ENCODE measurements at regions not wholly inside any gene's neighbourhood (a gene's known extent, or its start where the extent isn't known, plus 50 kb on each side); places are given as distances from the start of the nearest gene placed in this dataset.

DNA sequence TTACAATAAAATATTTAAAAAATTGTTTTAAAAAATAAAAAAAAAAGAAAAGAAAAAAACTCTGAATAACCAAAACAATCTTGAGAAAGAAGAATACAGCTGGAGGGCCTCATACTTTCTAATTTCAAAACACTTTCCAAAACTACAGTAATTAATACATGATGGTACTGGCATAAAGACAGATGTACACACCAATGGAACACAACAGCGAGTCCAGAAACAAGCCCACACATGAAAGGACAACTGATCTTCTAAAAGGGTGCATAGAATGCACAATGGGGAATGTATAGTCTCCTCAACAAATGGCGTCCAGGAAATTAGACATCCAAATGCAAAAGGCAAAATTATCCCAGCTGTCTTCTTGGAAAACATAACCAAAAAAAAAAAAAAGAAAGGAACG lies 99.6 kb downstream of the LURAP1L start:
- H3K4me3 ChIP-seq = no peak overlapping the region
- no peak overlapping the region for H3K27ac ChIP-seq
- no peaks in the 10 kb centered on the region for H3K27me3 ChIP-seq
- no peaks in the 10 kb centered on the region for H3K9me3 ChIP-seq (replicated peaks)
- no peak for DNase-seq
- H3K4me1 ChIP-seq = peaks cover 15% of the 10 kb centered on the region
- H3K36me3 ChIP-seq = no peaks in the 10 kb centered on the region

DNA sequence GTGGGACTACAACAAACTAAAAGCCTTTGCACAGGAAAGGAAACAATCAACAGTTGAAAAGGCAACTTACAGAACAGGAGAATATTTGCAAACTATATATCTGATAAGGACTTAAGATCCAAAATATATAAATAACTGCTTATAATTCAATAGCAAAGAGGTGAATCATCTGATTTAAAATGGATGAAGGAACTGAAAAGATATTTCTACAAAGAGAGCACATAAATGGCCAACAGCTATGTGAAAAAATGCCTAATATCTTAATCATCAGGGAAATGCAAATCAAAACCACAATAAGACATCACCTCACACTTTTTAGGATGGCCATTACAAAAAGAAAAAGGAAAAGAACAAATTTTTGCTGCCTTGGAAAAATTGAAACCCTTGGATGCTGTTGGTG lies 100.4 kb downstream of the LURAP1L start:
- H3K36me3 ChIP-seq = no peaks in the 10 kb centered on the region

DNA sequence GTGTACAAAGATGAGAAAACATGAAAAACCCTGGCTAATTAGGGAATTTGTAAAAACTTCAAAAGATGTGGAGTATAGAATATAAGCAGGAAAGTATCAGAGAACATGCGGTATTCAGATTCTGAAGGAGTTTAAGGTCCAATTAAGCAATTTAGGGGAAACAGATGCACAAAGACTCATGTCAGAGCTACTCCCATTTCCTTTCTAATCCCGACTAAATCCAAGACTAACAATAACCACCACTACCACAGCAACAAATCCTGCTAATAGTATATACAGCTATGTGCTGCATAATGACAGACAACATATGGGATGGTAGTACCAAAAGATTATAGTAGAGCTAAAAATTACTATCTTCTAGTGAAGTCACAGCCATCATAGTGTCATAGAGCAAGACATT lies 102.1 kb downstream of the LURAP1L start:
- H3K27me3 ChIP-seq = no peaks in the 10 kb centered on the region
- H3K36me3 ChIP-seq = no peaks in the 10 kb centered on the region
- no peak for DNase-seq
- H3K27ac ChIP-seq = no peak overlapping the region
- H3K4me1 ChIP-seq = peaks cover 15% of the 10 kb centered on the region
- H3K4me3 ChIP-seq = no peak overlapping the region
- H3K9me3 ChIP-seq (replicated peaks) = no peaks in the 10 kb centered on the region

More for the DNA sequence above, 100.4 kb downstream of the LURAP1L start:
- Histone ChIP-seq H3K27me3 (no peaks in the 10 kb centered on the region), H3K9me3 (replicated peaks) (no peaks in the 10 kb centered on the region), H3K4me3 (no peak overlapping the region), H3K4me1 (peaks cover 15% of the 10 kb centered on the region), H3K27ac (no peak overlapping the region)
- DNase-seq = no peak

DNA sequence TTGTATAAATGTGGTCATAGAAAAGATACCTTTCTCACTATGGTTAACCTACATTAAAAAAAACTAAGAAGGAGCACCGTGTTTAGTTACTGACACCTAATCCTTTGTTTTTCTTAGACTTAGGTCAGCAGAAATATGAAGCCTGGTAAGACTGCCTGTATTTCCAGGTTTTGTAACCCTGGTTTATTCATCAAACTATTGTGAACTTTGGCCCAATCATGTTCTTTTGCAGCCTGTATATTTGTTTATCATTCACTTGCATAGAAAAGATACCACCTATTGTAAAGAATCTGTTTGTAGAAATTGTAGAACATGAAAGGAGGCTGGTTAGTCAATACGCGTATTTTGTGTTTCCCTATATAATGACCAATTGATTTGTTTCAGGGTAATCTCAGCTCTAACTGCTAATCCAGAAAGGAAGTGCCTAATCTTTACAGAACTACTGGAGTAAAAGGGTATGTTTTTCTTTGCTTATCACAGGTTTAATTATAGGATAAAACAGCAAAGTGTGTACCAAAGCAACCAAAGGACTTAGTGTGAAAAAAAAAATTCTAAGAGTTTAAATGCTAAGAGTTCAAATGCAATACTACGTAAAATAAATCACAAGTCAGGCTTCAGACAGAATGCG lies 103.6 kb downstream of the LURAP1L start:
- Histone ChIP-seq H3K36me3 (no peaks in the 10 kb centered on the region), H3K4me3 (no peak overlapping the region), H3K4me1 (peaks cover 18% of the 10 kb centered on the region), H3K27ac (no peak overlapping the region), H3K9me3 (replicated peaks) (no peaks in the 10 kb centered on the region), H3K27me3 (no peaks in the 10 kb centered on the region)
- DNase-seq = peak in 1 of 2 experiments; percentile 54

DNA sequence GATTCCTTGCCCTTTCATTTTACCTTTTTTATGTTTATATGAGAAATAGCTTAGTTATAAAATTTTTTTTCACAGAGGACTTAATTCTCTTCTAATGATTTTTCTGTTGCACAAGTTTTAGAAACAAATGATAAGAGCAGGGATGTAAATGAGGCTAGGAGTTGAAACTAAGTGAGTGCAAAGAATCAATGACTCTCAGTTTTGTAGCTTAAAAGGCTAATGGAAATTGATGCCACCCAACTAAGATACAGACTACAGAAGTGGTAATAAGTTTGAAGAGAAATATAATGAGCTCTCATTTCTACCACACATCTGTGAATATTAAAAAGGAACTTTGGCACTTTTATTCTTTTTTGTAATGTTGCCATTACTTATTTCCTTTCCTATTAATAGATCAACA lies 105.1 kb downstream of the LURAP1L start:
- Histone ChIP-seq H3K27me3 (no peaks in the 10 kb centered on the region), H3K9me3 (replicated peaks) (no peaks in the 10 kb centered on the region), H3K4me3 (no peak overlapping the region), H3K27ac (no peak overlapping the region), H3K4me1 (peaks cover 18% of the 10 kb centered on the region), H3K36me3 (no peaks in the 10 kb centered on the region)
- no peak for DNase-seq

DNA sequence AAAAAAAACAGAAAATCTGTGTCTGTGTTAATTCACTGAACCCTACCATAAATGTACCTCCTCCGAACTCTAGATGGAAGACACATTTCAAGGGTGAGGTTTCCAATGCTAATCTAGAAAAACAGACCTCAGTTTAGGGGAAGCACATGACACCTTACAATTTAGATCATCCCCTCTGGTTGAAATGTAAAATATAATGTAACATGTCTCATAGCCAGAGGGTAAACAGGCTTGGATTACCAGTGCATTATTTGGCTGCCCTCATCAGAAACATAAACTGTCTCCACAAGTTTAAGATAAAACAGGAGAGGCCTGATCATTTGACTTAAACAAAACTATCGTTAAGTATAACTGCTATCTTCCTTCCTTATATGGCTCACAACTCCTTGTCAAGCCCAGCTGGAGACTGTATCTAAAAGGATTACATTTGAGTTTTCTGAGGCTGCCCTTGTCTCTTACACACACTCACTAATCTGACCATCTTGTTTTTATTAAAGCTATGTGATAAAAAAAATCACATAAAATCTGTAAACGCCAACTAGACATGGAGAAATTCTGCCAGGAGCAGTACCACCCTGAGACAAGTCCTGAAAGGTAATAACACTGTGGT lies 105.7 kb downstream of the LURAP1L start:
- H3K4me1 ChIP-seq = peaks cover 18% of the 10 kb centered on the region
- H3K27ac ChIP-seq = no peak overlapping the region
- DNase-seq = no peak

DNA sequence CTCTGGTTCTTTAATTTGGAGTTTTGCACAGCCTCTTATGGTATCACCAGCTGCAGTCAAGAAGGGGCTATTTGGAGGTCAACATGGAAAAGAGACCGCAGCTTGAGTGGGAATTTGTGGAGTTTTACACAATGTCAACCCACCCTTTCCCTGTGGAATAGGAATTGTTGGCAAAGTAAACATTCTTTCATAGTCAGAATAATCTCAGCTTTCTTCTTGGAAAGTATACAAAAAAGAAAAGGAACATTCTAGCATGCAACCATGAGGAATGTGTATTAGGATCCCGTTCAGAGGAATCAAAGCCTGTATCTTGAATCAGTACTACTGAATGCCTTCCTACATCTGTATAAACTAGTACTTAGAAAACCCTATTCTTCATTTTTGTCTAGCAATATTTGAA lies 107.6 kb downstream of the LURAP1L start:
- peak in 1 of 2 experiments; percentile 1 for DNase-seq
- H3K27me3 ChIP-seq = no peaks in the 10 kb centered on the region
- no peaks in the 10 kb centered on the region for H3K36me3 ChIP-seq
- H3K4me1 ChIP-seq = peaks cover 18% of the 10 kb centered on the region
- H3K4me3 ChIP-seq = no peak overlapping the region
- H3K9me3 ChIP-seq (replicated peaks) = no peaks in the 10 kb centered on the region
- H3K27ac ChIP-seq = no peak overlapping the region

More for the DNA sequence above, 105.7 kb downstream of the LURAP1L start:
- Histone ChIP-seq H3K4me3 (no peak overlapping the region), H3K36me3 (no peaks in the 10 kb centered on the region), H3K27me3 (no peaks in the 10 kb centered on the region), H3K9me3 (replicated peaks) (no peaks in the 10 kb centered on the region)

DNA sequence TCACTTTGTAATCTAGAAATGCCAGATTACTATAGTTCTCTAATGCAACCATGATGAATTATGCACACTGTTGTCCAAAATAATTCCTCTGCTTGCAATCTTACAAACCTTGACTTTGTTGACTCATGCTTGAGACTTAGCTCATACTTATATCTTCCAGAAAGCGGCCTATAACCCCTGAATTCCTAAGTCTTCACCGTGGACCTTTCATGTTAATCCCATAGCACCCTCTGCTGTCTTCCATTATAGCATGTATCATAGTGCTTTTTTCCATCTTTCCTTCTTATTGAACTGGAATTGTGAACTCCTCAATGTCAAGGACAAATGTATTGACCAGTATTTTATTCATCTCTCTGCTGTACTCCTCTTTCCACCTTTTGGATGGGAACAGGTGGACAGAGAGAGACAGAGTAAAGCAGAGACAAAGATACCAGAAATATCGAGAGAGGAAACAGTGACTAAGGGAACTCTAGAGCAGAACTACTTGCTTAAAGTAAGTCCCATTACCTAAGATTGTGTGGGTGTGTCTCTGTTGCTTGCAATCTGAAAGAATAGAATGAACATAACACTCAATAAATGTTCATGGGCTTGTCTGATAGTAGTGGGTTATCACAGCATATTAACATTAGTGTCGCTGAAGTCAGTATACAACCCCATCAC lies 110.0 kb downstream of the LURAP1L start:
- no peaks in the 10 kb centered on the region for H3K27me3 ChIP-seq
- H3K27ac ChIP-seq = no peak overlapping the region
- no peaks in the 10 kb centered on the region for H3K9me3 ChIP-seq (replicated peaks)
- no peak overlapping the region for H3K4me3 ChIP-seq
- DNase-seq = peak; percentile 3 to 51
- H3K36me3 ChIP-seq = no peaks in the 10 kb centered on the region
- peaks cover 3% of the 10 kb centered on the region for H3K4me1 ChIP-seq

DNA sequence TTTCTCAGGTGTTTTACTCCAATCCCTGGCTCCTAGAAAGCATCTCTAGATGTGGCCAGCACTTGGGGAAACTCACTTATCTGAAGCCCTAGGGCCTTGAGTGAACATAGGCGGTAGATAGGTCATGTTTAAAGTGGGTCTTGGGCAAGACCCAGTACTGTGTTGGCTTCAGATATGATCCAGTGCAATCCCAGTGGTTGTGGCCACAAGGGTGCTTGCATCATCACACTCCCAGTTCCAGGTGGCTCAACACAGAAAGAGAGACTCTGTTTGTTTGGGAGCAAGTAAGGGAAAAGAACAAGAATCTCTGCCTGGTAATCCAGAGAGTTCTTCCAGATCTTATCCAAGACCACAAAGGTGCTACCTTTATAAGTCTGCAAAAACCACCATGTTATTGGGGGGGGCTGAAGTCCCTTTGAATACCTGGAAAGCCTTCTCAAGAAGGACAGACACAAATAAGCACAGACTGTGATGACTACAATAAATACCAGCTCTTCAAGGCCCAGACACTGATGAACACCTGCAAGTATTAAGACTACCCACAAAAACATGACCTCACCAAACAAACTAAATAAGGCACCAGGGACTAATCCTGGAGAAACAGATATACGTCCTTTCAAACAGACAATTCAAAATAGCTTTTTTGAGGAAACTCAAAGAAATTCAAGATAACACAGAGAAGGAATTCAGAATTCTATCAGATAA lies 114.7 kb downstream of the LURAP1L start:
- H3K27ac ChIP-seq = no peak overlapping the region
- no peak overlapping the region for H3K4me3 ChIP-seq
- H3K9me3 ChIP-seq (replicated peaks) = peaks cover 5% of the 10 kb centered on the region; the same call in 1 of the 2 replicates
- no peaks in the 10 kb centered on the region for H3K4me1 ChIP-seq
- no peak for DNase-seq
- no peaks in the 10 kb centered on the region for H3K36me3 ChIP-seq
- no peaks in the 10 kb centered on the region for H3K27me3 ChIP-seq

DNA sequence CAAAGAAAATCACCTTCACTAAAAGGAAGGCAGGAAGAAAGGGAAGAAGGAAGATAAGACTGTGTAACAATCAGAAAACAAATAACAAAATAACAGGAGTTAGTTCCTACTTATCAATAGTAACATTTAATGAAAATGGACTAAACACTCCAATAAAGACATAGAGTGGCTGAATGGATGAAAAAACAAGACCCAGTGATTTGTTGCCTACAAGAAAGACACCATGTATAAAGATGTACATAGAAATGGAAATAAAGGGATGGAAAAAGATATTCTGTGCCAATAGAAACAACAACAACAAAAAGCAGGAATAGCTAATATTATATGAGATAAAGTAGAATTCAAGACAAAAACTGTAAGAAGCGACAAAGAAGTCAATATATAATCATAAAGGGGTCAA lies 116.8 kb downstream of the LURAP1L start:
- Histone ChIP-seq H3K27ac (no peak overlapping the region), H3K36me3 (no peaks in the 10 kb centered on the region), H3K27me3 (no peaks in the 10 kb centered on the region), H3K9me3 (replicated peaks) (peaks cover 5% of the 10 kb centered on the region; the same call in 1 of the 2 replicates), H3K4me3 (no peak overlapping the region), H3K4me1 (no peaks in the 10 kb centered on the region)
- DNase-seq = no peak

DNA sequence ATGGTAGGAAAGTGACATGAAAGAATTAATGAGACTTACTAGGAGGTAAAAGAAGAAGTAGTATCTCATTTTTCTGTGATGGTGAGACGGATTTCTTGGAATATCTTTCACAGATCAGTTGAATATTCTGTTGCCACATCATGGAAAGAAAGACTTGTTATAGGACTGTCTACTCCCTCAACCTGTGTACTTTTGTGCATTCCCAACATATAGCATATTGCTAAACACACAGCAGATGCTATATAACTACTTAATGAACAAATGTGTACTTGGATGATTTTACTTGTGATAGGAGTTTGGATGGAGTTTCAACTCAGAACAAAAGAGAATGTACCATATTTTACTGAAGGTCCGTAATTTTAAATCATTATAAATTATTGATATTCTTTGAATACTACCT lies 128.5 kb downstream of the LURAP1L start:
- Histone ChIP-seq H3K9me3 (replicated peaks) (no peaks in the 10 kb centered on the region; the same call in 1 of the 2 replicates), H3K27ac (no peak overlapping the region), H3K36me3 (no peaks in the 10 kb centered on the region), H3K27me3 (no peaks in the 10 kb centered on the region), H3K4me1 (no peaks in the 10 kb centered on the region), H3K4me3 (no peak overlapping the region)
- no peak for DNase-seq

DNA sequence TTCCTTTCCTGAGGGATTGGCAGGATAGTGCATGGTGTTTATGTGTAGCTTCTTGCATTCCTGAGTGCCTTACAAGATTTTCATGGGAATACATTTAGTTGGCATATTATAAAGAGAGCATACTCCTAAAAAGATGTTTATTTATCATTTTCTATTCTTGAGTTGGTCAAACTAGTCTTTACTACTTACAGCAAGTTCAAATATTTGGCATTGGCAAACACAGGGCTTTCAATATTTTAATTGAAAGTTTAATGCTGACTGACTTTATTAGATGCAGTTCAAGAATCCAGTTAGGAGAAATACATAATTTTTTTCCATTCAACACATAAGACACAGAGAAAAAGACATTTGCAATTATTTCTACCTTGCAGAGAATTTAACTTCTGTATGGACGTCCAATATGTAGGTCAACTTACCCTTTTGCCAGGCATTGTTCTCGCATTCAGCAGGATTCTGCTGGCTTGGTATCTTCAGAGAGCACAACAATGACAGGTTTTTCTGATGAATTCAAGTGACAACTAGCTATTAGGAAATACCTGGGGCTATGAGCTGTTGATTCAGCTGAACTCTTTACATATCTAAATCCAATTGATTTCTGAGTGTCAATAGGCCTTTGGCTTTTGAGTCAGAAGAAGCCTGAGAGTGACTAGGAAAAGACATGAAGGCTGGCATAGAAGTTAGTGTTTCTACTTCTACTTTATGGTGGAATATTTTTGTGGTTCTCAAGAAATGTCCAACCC lies 129.6 kb downstream of the LURAP1L start:
- no peak overlapping the region for H3K4me3 ChIP-seq
- no peaks in the 10 kb centered on the region; the same call in 1 of the 2 replicates for H3K9me3 ChIP-seq (replicated peaks)
- no peaks in the 10 kb centered on the region for H3K27me3 ChIP-seq
- no peaks in the 10 kb centered on the region for H3K36me3 ChIP-seq
- H3K4me1 ChIP-seq = no peaks in the 10 kb centered on the region
- no peak overlapping the region for H3K27ac ChIP-seq
- DNase-seq = no peak

DNA sequence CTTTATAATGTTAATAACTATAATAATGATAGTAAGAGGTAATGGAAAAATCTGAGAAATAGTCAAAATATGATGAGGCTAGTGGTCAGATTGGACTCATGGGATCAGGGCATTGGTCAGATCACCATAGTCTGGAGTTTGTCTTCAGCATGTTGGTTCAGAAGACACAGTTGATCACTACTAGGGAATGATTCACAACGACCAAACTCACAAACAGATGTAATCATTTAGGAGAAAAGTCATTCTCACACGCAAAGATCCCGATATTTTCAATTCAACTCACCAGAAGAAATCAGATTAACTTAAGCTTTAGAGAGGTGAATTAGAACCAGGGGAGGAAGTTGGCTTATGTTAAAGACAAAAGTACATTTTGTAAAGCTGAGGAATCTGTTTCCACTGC lies 131.8 kb downstream of the LURAP1L start:
- no peaks in the 10 kb centered on the region for H3K27me3 ChIP-seq
- no peaks in the 10 kb centered on the region for H3K36me3 ChIP-seq
- no peaks in the 10 kb centered on the region for H3K9me3 ChIP-seq (replicated peaks)
- DNase-seq = no peak
- H3K4me1 ChIP-seq = no peaks in the 10 kb centered on the region
- no peak overlapping the region for H3K4me3 ChIP-seq
- no peak overlapping the region for H3K27ac ChIP-seq

DNA sequence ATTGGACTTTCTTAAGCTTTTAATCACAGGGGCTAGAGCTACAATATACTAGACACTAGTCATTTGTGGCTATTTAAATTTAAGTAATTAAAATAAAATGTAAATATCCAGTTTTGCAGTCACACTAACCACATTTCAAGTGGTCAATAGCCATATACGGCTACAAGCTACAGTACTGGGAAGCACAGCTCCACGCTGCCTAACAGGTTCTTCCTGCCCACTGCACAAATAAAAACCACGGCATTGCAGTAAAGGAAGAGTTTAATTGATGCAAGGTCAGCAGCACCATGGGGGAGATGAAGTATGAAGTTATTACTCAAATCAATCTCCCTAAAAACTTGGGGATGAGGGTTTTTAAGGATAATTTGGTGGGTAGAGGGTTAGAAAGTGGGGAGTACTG lies 134.1 kb downstream of the LURAP1L start:
- Histone ChIP-seq H3K4me3 (no peak overlapping the region), H3K27me3 (no peaks in the 10 kb centered on the region), H3K9me3 (replicated peaks) (no peaks in the 10 kb centered on the region), H3K4me1 (no peaks in the 10 kb centered on the region), H3K36me3 (no peaks in the 10 kb centered on the region), H3K27ac (no peak overlapping the region)
- no peak for DNase-seq
